PFSK-1 (cell line): ENCODE measurements at regions not wholly inside any gene's neighbourhood (a gene's known extent, or its start where the extent isn't known, plus 50 kb on each side); places are given as distances from the start of the nearest gene placed in this dataset.

Source experiments
- POLR2AphosphoS5 ChIP-seq: IDR thresholded peaks from 2 replicates; pipeline ENCODE4 v1.6.1; 2012; ENCODE audit warnings: low read depth, mild to moderate bottlenecking, control low read depth, low read length, moderate library complexity
- REST ChIP-seq, 2 experiments: IDR thresholded peaks; 2 replicates each; pipeline versions ENCODE4 v1.6.1 to v1.8.0; 2011 to 2012; ENCODE audit warnings: low read depth in 2 of 2, low read length in 2 of 2, control low read depth in 1 of 2, inconsistent platforms in 1 of 2, mild to moderate bottlenecking in 1 of 2, moderate library complexity in 1 of 2; ENCODE audit not compliant: insufficient read depth in 1 of 2

DNA sequence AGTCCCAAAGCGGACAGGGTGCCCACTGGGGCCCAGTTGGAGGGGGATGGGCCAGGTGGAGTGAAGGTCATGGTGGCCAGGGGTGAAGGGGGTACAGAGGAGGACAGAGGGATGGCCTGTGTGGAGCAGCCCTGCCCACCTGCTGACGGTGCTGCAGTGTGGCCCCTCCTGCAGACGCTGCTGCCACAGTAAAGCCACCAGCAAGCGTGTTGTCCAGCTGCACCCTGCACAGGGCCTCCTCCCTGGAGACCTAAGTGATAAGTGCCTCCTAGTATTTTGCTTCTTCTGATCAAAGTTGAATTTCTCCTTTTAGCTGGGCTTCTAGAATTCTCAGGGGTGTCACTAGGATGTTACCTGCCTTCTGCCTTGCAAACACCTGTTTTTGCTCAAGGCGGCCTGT lies 299.3 kb upstream of the IRX4 start:
- TF ChIP-seq POLR2AphosphoS5, result no peak
- TF ChIP-seq REST (IDR thresholded peaks at IDR 0.05; ENCODE audit: insufficient read depth in 1 of 2, low read depth in 2 of 2, low read length in 2 of 2), result no peak
